ENCODE measurements at regions not wholly inside any gene's neighbourhood (a gene's known extent, or its start where the extent isn't known, plus 50 kb on each side); places are given as distances from the start of the nearest gene placed in this dataset.
A peak's percentile ranks its signal among the peaks of the same experiment; 100 is the strongest.
"Not testable (repeated sequence)": the region's sequence is repeated elsewhere in the genome, so short reads cannot be mapped to it uniquely, and the experiment has no call there.

GRCh38 chr5:123722451-123722850, 210.5 kb downstream of the CSNK1G3 start:
- DNase-seq = no peak

GRCh38 chr5:123721675-123722276, 209.8 kb downstream of the CSNK1G3 start:
- DNase-seq = no peak

- DNase-seq = no peak
Observed at GRCh38 chr5:123720955-123721354, 209.0 kb downstream of the CSNK1G3 start.

- DNase-seq = no peak
Observed at GRCh38 chr5:123720339-123720738, 208.4 kb downstream of the CSNK1G3 start.

DNA sequence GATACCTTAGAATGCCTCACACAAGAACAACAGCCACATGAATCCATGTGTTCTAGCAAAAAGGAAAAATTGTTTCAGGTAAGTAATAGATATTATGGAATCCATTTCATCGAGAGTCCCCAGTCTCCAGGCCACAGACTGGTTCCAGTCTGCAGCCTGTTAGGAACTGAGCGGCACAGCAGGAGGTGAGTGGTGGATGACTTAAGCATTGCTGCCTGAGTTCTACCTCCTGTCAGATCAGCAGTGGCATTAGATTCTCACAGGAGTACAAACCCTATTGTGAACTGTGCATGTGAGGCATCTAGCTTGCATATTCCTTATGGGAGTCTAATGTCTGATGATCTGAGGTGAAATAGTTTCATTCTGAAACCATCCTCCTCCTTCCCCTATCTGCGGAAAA, 207.0 kb downstream of the CSNK1G3 start:
- no peak for DNase-seq

DNA sequence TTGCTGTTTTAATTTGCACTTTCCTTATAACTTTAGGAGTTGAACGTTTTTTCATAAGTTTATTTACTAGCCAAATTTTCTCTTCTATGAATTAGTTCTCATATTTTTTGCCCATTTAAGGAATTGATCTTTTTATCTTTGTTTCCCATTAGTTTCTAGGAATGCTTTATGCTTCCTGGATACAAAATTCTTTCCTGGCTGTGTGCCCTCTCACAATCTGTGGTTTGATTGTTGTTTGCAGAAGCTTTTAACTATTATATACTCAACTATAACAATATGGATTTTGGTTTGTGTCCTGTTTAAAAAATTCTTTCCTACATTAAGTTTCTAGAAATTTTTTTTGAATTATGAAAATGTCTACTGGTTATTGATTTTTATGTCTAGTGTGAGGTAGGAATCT, 206.3 kb downstream of the CSNK1G3 start:
- no peak for DNase-seq

DNA sequence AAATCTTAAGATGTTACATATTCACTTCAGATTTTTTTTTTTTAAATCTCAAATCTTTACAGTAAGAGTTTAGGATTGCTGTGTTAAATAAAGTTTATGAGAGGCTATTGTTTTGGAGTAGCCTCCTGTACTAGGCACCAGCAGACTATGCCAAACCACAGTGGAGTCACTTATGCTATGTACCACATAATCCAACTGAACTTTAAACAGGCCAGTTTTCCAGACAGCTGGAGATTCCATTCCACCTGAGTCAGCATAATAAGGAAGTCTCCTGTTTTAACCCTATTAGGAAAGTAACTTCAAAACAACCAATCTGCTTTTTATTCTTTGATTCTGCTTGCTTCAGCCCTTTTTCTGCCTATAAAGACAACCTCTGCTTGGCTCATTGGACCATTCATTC, 205.2 kb downstream of the CSNK1G3 start:
- no peak for DNase-seq

- DNase-seq = no peak
Observed at GRCh38 chr5:123710031-123710430, 198.1 kb downstream of the CSNK1G3 start.

GRCh38 chr5:123709422-123709821, 197.4 kb downstream of the CSNK1G3 start:
- no peak for DNase-seq

DNA sequence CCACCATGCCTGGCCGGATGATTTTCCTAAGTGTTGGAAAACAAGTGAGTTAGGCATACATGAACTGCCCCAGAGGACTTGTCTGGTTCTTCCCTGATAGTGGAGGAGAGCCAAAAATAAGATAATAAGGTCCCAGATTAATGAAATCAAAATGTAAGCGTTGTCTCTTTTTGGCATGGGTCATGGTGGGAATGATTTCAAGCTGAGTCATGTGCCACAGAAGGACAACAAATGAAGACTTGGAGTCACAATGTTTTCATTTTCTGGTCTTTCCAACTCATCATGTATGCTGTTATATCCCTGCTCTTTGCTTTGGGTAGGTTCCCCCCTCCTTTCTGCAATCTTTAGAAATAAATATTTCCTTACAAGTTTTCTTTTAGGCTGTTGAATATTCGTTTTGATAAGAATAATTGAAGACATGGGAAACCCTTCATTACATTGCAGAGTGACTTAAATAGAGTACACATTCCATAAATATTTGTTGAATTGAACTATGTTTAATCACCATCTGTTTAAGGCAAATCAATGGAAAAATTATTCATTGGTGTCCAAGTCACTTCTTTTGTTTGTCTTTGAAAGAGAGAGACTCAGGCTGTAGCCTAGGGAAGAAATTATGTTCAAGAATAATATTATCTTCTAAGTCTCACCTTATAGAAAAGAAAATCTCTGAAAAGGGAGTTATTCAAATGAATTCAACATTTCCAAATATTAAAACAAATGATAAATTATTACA, 196.3 kb downstream of the CSNK1G3 start:
- DNase-seq = no peak

- DNase-seq = no peak
Observed at GRCh38 chr5:123706531-123706930, 194.6 kb downstream of the CSNK1G3 start.

- DNase-seq = no peak
Observed at GRCh38 chr5:123705741-123706140, 193.8 kb downstream of the CSNK1G3 start.

GRCh38 chr5:123701511-123702200, 189.7 kb downstream of the CSNK1G3 start:
- DNase-seq = no peak

GRCh38 chr5:123700624-123701287, 188.8 kb downstream of the CSNK1G3 start:
- DNase-seq = peak; percentile 81

DNA sequence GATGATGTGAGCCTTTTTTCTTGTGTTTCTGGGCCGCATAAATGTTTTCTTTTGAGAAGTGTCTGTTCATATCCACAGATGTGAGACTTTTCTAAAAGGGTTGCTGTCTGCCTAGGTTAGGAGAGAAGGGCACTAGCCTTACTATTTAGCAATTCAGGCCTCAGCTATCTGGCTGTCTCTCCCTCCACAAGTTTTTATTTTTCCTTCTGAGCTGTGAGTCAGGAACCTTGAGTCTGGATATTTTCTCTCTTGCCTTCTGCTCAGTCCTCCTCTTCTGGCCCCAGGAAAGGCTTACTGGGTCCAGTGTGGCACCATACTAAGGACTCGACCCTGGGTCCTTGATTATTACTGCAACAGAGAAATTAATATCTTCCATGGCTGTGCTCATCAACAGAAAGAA, 187.6 kb downstream of the CSNK1G3 start:
- no peak for DNase-seq

GRCh38 chr5:123698937-123699336, 187.0 kb downstream of the CSNK1G3 start:
- not testable (repeated sequence) for DNase-seq

- peak; percentile 22 for DNase-seq
Observed at GRCh38 chr5:123696921-123697341, 185.0 kb downstream of the CSNK1G3 start.

- DNase-seq = no peak
Observed at GRCh38 chr5:123690821-123691220, 178.8 kb downstream of the CSNK1G3 start.

DNA sequence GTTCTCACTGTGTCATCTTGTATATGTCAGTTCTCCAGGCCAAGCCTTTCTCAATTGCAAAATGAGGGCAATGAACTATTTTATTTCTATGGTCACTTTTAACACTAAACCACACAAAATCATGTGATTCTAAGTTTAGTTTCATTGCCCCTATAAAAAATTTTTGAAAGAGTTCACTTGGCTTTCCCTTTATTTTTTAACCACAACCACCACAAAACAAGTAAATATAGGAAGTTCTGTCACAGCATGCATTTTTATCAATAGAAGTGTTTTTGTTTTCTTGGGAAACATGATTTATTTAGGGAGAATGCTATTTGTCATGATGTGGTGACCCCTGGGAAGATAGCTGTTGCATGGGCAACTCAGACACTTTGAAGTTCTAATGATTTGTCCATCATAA, 169.1 kb downstream of the CSNK1G3 start:
- no peak for DNase-seq

DNA sequence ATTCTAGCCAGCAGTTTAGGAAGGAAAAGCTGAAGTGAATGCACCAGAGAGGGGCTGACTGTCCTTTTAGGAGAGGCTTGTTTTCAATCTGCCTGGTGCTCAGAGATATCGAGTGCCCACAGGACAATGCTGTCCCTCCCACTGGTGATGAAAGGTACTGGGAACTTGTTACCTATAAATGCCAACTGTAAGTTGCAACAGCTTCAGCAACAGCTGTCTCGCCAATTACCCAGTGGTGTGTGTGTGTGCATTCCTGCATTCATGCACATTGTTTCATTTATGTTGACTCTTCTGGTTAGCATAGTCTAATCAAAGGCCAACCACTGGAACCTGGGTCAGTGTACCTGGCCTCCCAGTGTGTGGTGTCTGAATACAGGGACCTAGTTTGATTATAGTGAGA, 161.1 kb downstream of the CSNK1G3 start:
- peak; percentile 20 for DNase-seq

DNA sequence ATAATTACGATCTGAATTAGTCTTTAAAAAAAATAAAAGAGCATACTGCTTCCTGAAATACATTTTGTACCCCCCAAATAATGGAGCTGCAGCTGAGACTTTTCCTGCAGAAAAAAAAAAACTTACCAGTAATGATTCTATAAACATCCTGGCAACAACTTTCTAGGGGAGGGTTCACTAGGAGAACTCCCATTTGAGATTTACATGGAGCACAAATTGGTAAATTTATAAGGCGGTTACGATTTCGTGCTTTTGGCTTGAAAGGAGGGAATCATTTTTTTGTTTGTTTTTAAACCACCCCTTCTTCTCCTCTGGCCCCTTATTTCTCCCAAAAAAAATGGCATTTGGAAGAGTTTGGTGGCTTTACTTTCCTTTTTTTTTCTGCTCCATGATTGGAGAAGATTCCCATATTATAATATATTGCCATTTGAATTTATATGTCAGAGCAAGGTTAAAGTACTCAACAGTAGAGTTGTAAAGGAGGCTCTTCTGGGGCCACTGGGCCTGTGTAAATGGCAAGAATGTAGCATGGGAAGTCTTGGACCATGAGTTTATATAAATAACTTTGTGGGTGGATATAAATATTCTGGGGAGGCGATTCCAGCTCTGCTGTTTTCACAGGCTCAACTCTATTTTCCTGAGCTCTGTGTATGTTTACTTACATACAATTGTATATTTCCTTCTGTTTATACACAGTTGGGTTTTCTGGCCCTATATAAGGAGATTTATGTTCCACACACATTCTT, 159.9 kb downstream of the CSNK1G3 start:
- DNase-seq = no peak

DNA sequence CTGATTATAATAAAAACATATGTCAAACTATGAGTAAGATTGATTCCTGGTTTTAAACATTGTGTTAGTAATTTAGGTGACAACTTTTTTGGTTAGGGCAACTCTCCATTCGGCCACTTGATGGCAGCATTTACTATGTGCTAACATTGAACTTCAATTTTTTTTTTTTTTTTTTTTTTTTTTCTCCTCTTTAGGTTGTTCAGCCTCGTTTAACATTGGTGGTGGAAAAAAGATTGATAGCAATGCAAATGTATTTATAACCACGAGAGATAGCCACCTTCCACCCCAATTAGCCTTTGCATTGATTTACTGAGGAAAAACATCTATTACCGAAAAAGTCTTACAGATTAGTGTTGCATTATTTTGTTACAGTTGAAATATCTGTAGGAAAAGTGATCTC, 159.1 kb downstream of the CSNK1G3 start:
- peak; percentile 76 for DNase-seq
